SK-N-SH treated with all-trans-retinoic acid at 6 μM for 48 hours (cell line): ENCODE measurements at regions not wholly inside any gene's neighbourhood (a gene's known extent, or its start where the extent isn't known, plus 50 kb on each side); places are given as distances from the start of the nearest gene placed in this dataset.
A peak's percentile ranks its signal among the peaks of the same experiment; 100 is the strongest.

ENCODE experiments used
- ATAC-seq: fragments of 200-7000 bp; cut with Tn5 transposase; 3 replicates; pipeline ENCODE4 v1.9.1; 2020; ENCODE audit warnings: mild to moderate bottlenecking, moderate library complexity
- ARNTL ChIP-seq: fragments of 450-650 bp; formaldehyde crosslinking; IDR thresholded peaks from 2 replicates; pipeline ENCODE4 v1.5.0; 2020; ENCODE audit warnings: low read depth, mild to moderate bottlenecking, moderate library complexity, borderline replicate concordance
- BACH2 ChIP-seq: fragments of 250-450 bp; sonication (Bioruptor Pico); IDR thresholded peaks from 2 replicates; pipeline ENCODE4 v1.9.0; 2021; ENCODE audit warnings: mild to moderate bottlenecking, borderline replicate concordance
- CSDC2 ChIP-seq: fragments of 250-450 bp; sonication (Bioruptor Pico); IDR thresholded peaks from 2 replicates; pipeline ENCODE4 v1.5.0; 2020; ENCODE audit warnings: mild to moderate bottlenecking, moderate library complexity
- CSRNP3 ChIP-seq: fragments of 250-450 bp; sonication (Bioruptor Pico); IDR thresholded peaks from 2 replicates; pipeline ENCODE4 v1.5.1; 2021; ENCODE audit warnings: mild to moderate bottlenecking, moderate library complexity
- ESRRG ChIP-seq: fragments of 250-450 bp; sonication (Bioruptor Pico); IDR thresholded peaks from 2 replicates; pipeline ENCODE4 v1.6.1; 2021; ENCODE audit warnings: mild to moderate bottlenecking
- GLIS3 ChIP-seq: fragments of 250-450 bp; sonication (Bioruptor Pico); IDR thresholded peaks from 2 replicates; pipeline ENCODE4 v1.5.0; 2020; ENCODE audit warnings: mild to moderate bottlenecking, moderate library complexity
- ISL1 ChIP-seq: fragments of 250-450 bp; sonication (Bioruptor Pico); IDR thresholded peaks from 2 replicates; pipeline ENCODE4 v2.1.2; 2022; ENCODE audit warnings: mild to moderate bottlenecking, moderate library complexity
- OSR1 ChIP-seq: fragments of 250-450 bp; sonication (Bioruptor Pico); IDR thresholded peaks from 2 replicates; pipeline ENCODE4 v1.8.0; 2022; ENCODE audit warnings: moderate library complexity, mild to moderate bottlenecking, inconsistent platforms
- PATZ1 ChIP-seq: fragments of 250-450 bp; sonication (Bioruptor Pico); IDR thresholded peaks from 2 replicates; pipeline ENCODE4 v1.8.0; 2020; ENCODE audit warnings: mild to moderate bottlenecking, moderate library complexity, borderline replicate concordance
- PPARA ChIP-seq: fragments of 250-450 bp; sonication (Bioruptor Pico); IDR thresholded peaks from 2 replicates; pipeline ENCODE4 v1.5.0; 2020; ENCODE audit warnings: mild to moderate bottlenecking, borderline replicate concordance
- SNAI2 ChIP-seq: fragments of 250-450 bp; sonication (Bioruptor Pico); IDR thresholded peaks from 2 replicates; pipeline ENCODE4 v1.5.0; 2020; ENCODE audit warnings: mild to moderate bottlenecking, moderate library complexity
- TCF4 ChIP-seq: fragments of 250-450 bp; sonication (Bioruptor Pico); IDR thresholded peaks from 2 replicates; pipeline ENCODE4 v1.8.0; 2021; ENCODE audit warnings: mild to moderate bottlenecking, moderate library complexity, borderline replicate concordance
- ZFP3 ChIP-seq: fragments of 250-450 bp; sonication (Bioruptor Pico); IDR thresholded peaks from 2 replicates; pipeline ENCODE4 v1.5.0; 2020; ENCODE audit warnings: mild to moderate bottlenecking, moderate library complexity
- ZFP30 ChIP-seq: fragments of 450-650 bp; formaldehyde crosslinking; IDR thresholded peaks from 2 replicates; pipeline ENCODE4 v1.5.0; 2022; ENCODE audit warnings: mild to moderate bottlenecking, moderate library complexity
- ZNF70 ChIP-seq: fragments of 450-650 bp; formaldehyde crosslinking; IDR thresholded peaks from 2 replicates; pipeline ENCODE4 v1.5.0; 2020; ENCODE audit warnings: mild to moderate bottlenecking, moderate library complexity
- ZNF8 ChIP-seq: fragments of 450-650 bp; formaldehyde crosslinking; IDR thresholded peaks from 2 replicates; pipeline ENCODE4 v1.5.0; 2020; ENCODE audit warnings: mild to moderate bottlenecking, moderate library complexity
- TF ChIP-seq, protein P1 (sequence below): fragments of 250-450 bp; sonication (Bioruptor Pico); IDR thresholded peaks from 2 replicates; pipeline ENCODE4 v1.5.1; 2020; ENCODE audit warnings: low read depth, mild to moderate bottlenecking, moderate library complexity
- TF ChIP-seq, protein P2 (sequence below): fragments of 250-450 bp; sonication (Bioruptor Pico); IDR thresholded peaks from 2 replicates; pipeline ENCODE4 v1.8.0; 2021; ENCODE audit warnings: low read depth, mild to moderate bottlenecking, moderate library complexity, borderline replicate concordance
- TF ChIP-seq, protein P3 (sequence below): fragments of 250-450 bp; sonication (Bioruptor Pico); IDR thresholded peaks from 2 replicates; pipeline ENCODE4 v1.5.0; 2020; ENCODE audit warnings: mild to moderate bottlenecking, moderate library complexity

- TF ChIP-seq ISL1 (CRISPR knock-in tag): no peak
These were observed 177.5 kb upstream of the PFN2 start (continued) for GRCh38 chr3:150148227-150148626.

GRCh38 chr3:150147776-150148175 is 177.1 kb upstream of the PFN2 start:
- TF ChIP-seq ARNTL (CRISPR knock-in tag) (no peak), ESRRG (CRISPR knock-in tag) (no peak), CSDC2 (CRISPR knock-in tag) (no peak), TCF4 (no peak), PPARA (no peak), GLIS3 (CRISPR knock-in tag) (no peak), CSRNP3 (CRISPR knock-in tag) (no peak), ZFP3 (no peak)
- TF ChIP-seq, protein P1, sequence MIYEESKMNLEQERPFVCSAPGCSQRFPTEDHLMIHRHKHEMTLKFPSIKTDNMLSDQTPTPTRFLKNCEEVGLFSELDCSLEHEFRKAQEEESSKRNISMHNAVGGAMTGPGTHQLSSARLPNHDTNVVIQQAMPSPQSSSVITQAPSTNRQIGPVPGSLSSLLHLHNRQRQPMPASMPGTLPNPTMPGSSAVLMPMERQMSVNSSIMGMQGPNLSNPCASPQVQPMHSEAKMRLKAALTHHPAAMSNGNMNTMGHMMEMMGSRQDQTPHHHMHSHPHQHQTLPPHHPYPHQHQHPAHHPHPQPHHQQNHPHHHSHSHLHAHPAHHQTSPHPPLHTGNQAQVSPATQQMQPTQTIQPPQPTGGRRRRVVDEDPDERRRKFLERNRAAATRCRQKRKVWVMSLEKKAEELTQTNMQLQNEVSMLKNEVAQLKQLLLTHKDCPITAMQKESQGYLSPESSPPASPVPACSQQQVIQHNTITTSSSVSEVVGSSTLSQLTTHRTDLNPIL: no peak
- ATAC-seq: peak; percentile 43

DNA sequence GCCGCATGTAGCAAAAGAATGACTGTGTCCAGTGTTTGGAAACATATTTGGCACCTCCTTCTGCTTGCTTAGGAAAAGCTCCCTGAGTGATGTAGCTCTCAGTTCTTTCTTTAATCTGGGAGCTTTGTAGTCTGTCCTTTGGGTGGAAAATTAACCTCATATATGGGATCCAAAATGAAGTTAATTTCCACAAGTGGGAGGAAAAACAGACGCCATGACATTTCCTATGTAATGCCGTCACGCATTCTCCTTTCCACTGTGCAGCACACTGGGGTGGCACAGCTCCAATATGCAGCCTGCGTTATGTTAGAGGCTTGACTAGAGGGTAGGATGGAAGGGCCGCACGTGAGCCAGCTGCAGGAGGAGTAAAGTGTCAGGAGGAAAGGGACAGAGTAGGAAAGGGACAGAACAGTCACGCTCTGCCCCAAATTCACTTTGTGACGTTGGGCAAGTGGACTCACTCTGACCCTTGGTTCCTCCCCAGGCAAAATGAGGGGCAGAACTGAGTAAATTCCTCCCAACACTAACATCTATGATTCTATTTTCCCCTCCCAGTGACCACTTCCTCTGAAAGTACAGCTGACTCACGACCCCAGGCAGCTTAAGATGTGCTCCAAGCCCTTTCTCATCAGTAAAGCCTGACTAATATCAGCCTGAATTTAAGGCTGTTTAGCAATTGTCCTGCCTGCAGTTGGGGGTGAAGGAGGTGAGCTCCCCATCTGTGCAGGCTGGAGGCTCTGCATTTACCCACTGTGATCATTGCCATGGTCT is 176.5 kb upstream of the PFN2 start:
- ATAC-seq: peak; percentile 78

GRCh38 chr3:150145659-150146058 is 175.0 kb upstream of the PFN2 start:
- ATAC-seq: no peak
- TF ChIP-seq OSR1 (CRISPR knock-in tag) (no peak), GLIS3 (CRISPR knock-in tag) (no peak), TCF4 (no peak), BACH2 (CRISPR knock-in tag) (no peak), PATZ1 (CRISPR knock-in tag) (no peak), CSRNP3 (CRISPR knock-in tag) (no peak)
- TF ChIP-seq, protein P2, sequence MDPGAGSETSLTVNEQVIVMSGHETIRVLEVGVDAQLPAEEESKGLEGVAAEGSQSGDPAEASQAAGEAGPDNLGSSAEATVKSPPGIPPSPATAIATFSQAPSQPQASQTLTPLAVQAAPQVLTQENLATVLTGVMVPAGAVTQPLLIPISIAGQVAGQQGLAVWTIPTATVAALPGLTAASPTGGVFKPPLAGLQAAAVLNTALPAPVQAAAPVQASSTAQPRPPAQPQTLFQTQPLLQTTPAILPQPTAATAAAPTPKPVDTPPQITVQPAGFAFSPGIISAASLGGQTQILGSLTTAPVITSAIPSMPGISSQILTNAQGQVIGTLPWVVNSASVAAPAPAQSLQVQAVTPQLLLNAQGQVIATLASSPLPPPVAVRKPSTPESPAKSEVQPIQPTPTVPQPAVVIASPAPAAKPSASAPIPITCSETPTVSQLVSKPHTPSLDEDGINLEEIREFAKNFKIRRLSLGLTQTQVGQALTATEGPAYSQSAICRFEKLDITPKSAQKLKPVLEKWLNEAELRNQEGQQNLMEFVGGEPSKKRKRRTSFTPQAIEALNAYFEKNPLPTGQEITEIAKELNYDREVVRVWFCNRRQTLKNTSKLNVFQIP (CRISPR knock-in tag): no peak

More for the DNA sequence above, 176.5 kb upstream of the PFN2 start:
- TF ChIP-seq ZNF70 (CRISPR knock-in tag) (no peak), ZNF8 (CRISPR knock-in tag) (no peak), ZFP3 (no peak), SNAI2 (no peak), CSRNP3 (CRISPR knock-in tag) (no peak), ZFP30 (CRISPR knock-in tag) (no peak)
- TF ChIP-seq, protein P3, sequence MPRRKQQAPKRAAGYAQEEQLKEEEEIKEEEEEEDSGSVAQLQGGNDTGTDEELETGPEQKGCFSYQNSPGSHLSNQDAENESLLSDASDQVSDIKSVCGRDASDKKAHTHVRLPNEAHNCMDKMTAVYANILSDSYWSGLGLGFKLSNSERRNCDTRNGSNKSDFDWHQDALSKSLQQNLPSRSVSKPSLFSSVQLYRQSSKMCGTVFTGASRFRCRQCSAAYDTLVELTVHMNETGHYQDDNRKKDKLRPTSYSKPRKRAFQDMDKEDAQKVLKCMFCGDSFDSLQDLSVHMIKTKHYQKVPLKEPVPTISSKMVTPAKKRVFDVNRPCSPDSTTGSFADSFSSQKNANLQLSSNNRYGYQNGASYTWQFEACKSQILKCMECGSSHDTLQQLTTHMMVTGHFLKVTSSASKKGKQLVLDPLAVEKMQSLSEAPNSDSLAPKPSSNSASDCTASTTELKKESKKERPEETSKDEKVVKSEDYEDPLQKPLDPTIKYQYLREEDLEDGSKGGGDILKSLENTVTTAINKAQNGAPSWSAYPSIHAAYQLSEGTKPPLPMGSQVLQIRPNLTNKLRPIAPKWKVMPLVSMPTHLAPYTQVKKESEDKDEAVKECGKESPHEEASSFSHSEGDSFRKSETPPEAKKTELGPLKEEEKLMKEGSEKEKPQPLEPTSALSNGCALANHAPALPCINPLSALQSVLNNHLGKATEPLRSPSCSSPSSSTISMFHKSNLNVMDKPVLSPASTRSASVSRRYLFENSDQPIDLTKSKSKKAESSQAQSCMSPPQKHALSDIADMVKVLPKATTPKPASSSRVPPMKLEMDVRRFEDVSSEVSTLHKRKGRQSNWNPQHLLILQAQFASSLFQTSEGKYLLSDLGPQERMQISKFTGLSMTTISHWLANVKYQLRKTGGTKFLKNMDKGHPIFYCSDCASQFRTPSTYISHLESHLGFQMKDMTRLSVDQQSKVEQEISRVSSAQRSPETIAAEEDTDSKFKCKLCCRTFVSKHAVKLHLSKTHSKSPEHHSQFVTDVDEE (CRISPR knock-in tag): no peak
